ENCODE measurements at regions not wholly inside any gene's neighbourhood (a gene's known extent, or its start where the extent isn't known, plus 50 kb on each side); places are given as distances from the start of the nearest gene placed in this dataset.

- DNase-seq, result no peak
- H3K4me1 Mint-ChIP-seq (ENCODE audit: low read depth, unreplicated experiment), result no peaks in the 10 kb centered on the region
- Histone ChIP-seq H3K9me3 (no peaks in the 10 kb centered on the region), H3K27me3 (replicated peaks; ENCODE audit: control insufficient read depth, insufficient read depth, low read length) (no peaks in the 10 kb centered on the region), H3K4me1 (no peaks in the 10 kb centered on the region), H3K36me3 (ENCODE audit: control insufficient read depth, insufficient read depth, low read length) (no peaks in the 10 kb centered on the region), H3K4me3 (ENCODE audit: low read depth, low read length) (no peak overlapping the region)
- no peaks in the 10 kb centered on the region for H3K36me3 Mint-ChIP-seq (ENCODE audit: insufficient read depth, unreplicated experiment)
- TF ChIP-seq CTCF (IDR thresholded peaks at IDR 0.05; ENCODE audit: insufficient read depth in 1 of 2, low read depth in 1 of 2, low read length in 1 of 2, severe bottlenecking in 1 of 2, unreplicated experiment in 1 of 2), result no peak
- no peak overlapping the region for H3K27ac Mint-ChIP-seq (ENCODE audit: unreplicated experiment)
- H3K9me3 Mint-ChIP-seq (ENCODE audit: unreplicated experiment), result no peaks in the 10 kb centered on the region
- ChIA-PET CTCF (no interaction called here), POLR2A (no interaction called here)
- H3K27me3 Mint-ChIP-seq (ENCODE audit: insufficient read depth, unreplicated experiment), result no peaks in the 10 kb centered on the region
- no TSS peak for BruUV-seq (replicated peaks)
- H3K4me3 Mint-ChIP-seq (ENCODE audit: unreplicated experiment), result no peak overlapping the region
- intact Hi-C loops (cut with micrococcal nuclease; ENCODE audit: unreplicated experiment), result no loop called here
These were observed 66.4 kb upstream of the ZNF608 start for GRCh38 chr5:124812771-124813358.

GRCh38 chr5:124816381-124816780 is 69.9 kb upstream of the ZNF608 start:
- no peaks in the 10 kb centered on the region for H3K36me3 ChIP-seq (ENCODE audit: control insufficient read depth, insufficient read depth, low read length)
- no peaks in the 10 kb centered on the region for H3K4me1 ChIP-seq
- no peaks in the 10 kb centered on the region for H3K9me3 ChIP-seq
- no peak for TF ChIP-seq CTCF (IDR thresholded peaks at IDR 0.05; ENCODE audit: insufficient read depth in 1 of 2, low read depth in 1 of 2, low read length in 1 of 2, severe bottlenecking in 1 of 2, unreplicated experiment in 1 of 2)
- POLR2A ChIA-PET, result no interaction called here
- Mint-ChIP-seq H3K9me3 (ENCODE audit: unreplicated experiment) (no peaks in the 10 kb centered on the region), H3K4me3 (ENCODE audit: unreplicated experiment) (no peak overlapping the region), H3K36me3 (ENCODE audit: insufficient read depth, unreplicated experiment) (no peaks in the 10 kb centered on the region), H3K4me1 (ENCODE audit: low read depth, unreplicated experiment) (no peaks in the 10 kb centered on the region), H3K27me3 (ENCODE audit: insufficient read depth, unreplicated experiment) (no peaks in the 10 kb centered on the region), H3K27ac (ENCODE audit: unreplicated experiment) (no peak overlapping the region)
- no TSS peak for BruUV-seq (replicated peaks)
- CTCF ChIA-PET, result no interaction called here
- H3K27me3 ChIP-seq (replicated peaks; ENCODE audit: control insufficient read depth, insufficient read depth, low read length), result no peaks in the 10 kb centered on the region
- no peak for DNase-seq
- H3K4me3 ChIP-seq (ENCODE audit: low read depth, low read length), result no peak overlapping the region
- intact Hi-C loops (cut with micrococcal nuclease; ENCODE audit: unreplicated experiment), result no loop called here

GRCh38 chr5:124819201-124819600 is 72.8 kb upstream of the ZNF608 start:
- no peaks in the 10 kb centered on the region for H3K4me1 ChIP-seq
- H3K36me3 ChIP-seq (ENCODE audit: control insufficient read depth, insufficient read depth, low read length), result no peaks in the 10 kb centered on the region
- CTCF ChIA-PET, result no interaction called here
- intact Hi-C loops (cut with micrococcal nuclease; ENCODE audit: unreplicated experiment), result no loop called here
- no peaks in the 10 kb centered on the region for H3K9me3 ChIP-seq
- POLR2A ChIA-PET, result no interaction called here
- Mint-ChIP-seq H3K4me1 (ENCODE audit: low read depth, unreplicated experiment) (no peaks in the 10 kb centered on the region), H3K27me3 (ENCODE audit: insufficient read depth, unreplicated experiment) (no peaks in the 10 kb centered on the region), H3K9me3 (ENCODE audit: unreplicated experiment) (no peaks in the 10 kb centered on the region), H3K4me3 (ENCODE audit: unreplicated experiment) (no peak overlapping the region), H3K36me3 (ENCODE audit: insufficient read depth, unreplicated experiment) (no peaks in the 10 kb centered on the region), H3K27ac (ENCODE audit: unreplicated experiment) (no peak overlapping the region)
- no peak for DNase-seq
- no peaks in the 10 kb centered on the region for H3K27me3 ChIP-seq (replicated peaks; ENCODE audit: control insufficient read depth, insufficient read depth, low read length)
- no peak overlapping the region for H3K4me3 ChIP-seq (ENCODE audit: low read depth, low read length)
- TF ChIP-seq CTCF (IDR thresholded peaks at IDR 0.05; ENCODE audit: insufficient read depth in 1 of 2, low read depth in 1 of 2, low read length in 1 of 2, severe bottlenecking in 1 of 2, unreplicated experiment in 1 of 2), result no peak
- BruUV-seq (replicated peaks), result no TSS peak
